ENCODE measurements at regions not wholly inside any gene's neighbourhood (a gene's known extent, or its start where the extent isn't known, plus 50 kb on each side); places are given as distances from the start of the nearest gene placed in this dataset.

DNA sequence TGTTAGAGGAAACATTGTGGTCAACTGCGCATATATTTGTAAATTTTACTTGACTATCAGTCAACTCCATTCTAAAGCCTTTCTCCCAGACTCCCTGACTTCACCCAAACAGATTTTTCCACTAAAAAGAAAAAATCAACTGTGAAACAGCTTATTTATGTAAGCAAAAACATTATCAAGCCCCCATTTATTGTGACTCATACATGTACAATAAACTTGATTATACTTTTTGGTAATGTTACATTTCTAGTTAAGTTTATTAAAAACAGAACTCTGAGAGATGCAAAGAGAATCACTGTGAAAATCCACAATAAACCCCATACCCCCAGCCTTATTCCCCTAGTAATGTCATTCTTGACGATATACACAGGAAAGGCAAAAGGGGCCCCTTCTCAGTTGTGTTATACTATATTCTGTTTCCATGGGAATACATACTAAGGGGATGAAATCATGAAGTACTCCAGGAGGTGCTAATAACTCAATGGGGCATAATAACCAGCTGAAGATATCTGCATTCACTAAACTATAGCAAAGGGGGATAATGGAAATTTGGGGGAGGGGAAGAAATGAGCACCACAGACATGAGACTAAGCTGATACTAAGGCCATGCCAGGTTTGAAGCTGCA, 616.0 kb downstream of the ACTL7B start:
- TF ChIP-seq POLR2A (IDR thresholded peaks at IDR 0.05), result no peak
- TF ChIP-seq, protein P1, sequence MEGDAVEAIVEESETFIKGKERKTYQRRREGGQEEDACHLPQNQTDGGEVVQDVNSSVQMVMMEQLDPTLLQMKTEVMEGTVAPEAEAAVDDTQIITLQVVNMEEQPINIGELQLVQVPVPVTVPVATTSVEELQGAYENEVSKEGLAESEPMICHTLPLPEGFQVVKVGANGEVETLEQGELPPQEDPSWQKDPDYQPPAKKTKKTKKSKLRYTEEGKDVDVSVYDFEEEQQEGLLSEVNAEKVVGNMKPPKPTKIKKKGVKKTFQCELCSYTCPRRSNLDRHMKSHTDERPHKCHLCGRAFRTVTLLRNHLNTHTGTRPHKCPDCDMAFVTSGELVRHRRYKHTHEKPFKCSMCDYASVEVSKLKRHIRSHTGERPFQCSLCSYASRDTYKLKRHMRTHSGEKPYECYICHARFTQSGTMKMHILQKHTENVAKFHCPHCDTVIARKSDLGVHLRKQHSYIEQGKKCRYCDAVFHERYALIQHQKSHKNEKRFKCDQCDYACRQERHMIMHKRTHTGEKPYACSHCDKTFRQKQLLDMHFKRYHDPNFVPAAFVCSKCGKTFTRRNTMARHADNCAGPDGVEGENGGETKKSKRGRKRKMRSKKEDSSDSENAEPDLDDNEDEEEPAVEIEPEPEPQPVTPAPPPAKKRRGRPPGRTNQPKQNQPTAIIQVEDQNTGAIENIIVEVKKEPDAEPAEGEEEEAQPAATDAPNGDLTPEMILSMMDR (IDR thresholded peaks at IDR 0.05), result no peak

Measured in adrenal gland (tissue), 5 donors.